Endothelial cell of umbilical vein (primary cell): ENCODE measurements at regions not wholly inside any gene's neighbourhood (a gene's known extent, or its start where the extent isn't known, plus 50 kb on each side); places are given as distances from the start of the nearest gene placed in this dataset.

ENCODE experiments used
- BruUV-seq: library from RNA; stranded (reverse); fragments of 400-500 nt; replicated peaks from 2 replicates; lab custom pipeline; 2021; lab: Mats Ljungman, UMichigan
- CTCF ChIA-PET: fragments of 300-600, 350-600 bp; sonication (Branson Sonifier 250); formaldehyde crosslinking; loops from one replicate; lab custom pipeline; 2021; ENCODE audit warnings: antibody characterized with exemption, inconsistent platforms; lab: Charles Lee
- POLR2A ChIA-PET: fragments of 300-600, 350-600 bp; sonication (Branson Sonifier 250); formaldehyde crosslinking; loops from one replicate; lab custom pipeline; 2021; ENCODE audit warnings: antibody characterized with exemption, inconsistent platforms; lab: Charles Lee
- DNase-seq: peaks from one replicate; pipeline ENCODE4 v3.0.0-alpha.2; 2011; ENCODE audit warnings: low read depth, low spot score
- FAIRE-seq: peaks from 2 replicates; lab custom pipeline; 2011; peaks lifted over from hg19 to GRCh38; lab: Jason Lieb, UNC
- H2AFZ ChIP-seq: 2 replicates; pipeline ENCODE4 v1.6.0; 2012; ENCODE audit warnings: low read depth, low read length, control low read depth, inconsistent platforms
- H3K27ac ChIP-seq: 2 replicates; pipeline ENCODE4 v1.5.1; 2011; ENCODE audit warnings: low read depth, mild to moderate bottlenecking, control low read depth, low read length, moderate library complexity; ENCODE audit not compliant: insufficient read depth
- H3K27me3 ChIP-seq, 2 experiments: 2 replicates each; pipeline versions ENCODE4 v1.6.0 to v1.6.1; 2011; ENCODE audit warnings: low read length in 2 of 2, mixed read lengths in 1 of 2; ENCODE audit not compliant: control insufficient read depth in 2 of 2, insufficient read depth in 2 of 2
- H3K36me3 ChIP-seq, 2 experiments: 2 replicates in 1 of 2; 3 replicates in 1 of 2; pipeline ENCODE4 v1.5.1; 2011; ENCODE audit warnings: low read length in 2 of 2, mild to moderate bottlenecking in 1 of 2, moderate library complexity in 1 of 2; ENCODE audit not compliant: control insufficient read depth in 2 of 2, insufficient read depth in 2 of 2; ENCODE audit errors: extremely low read depth in 1 of 2
- H3K4me1 ChIP-seq: 3 replicates; pipeline ENCODE4 v1.5.1; 2011; ENCODE audit warnings: mild to moderate bottlenecking, low read length; ENCODE audit not compliant: control insufficient read depth, insufficient read depth; ENCODE audit errors: extremely low read depth
- H3K4me2 ChIP-seq: 2 replicates; pipeline ENCODE4 v1.6.1; 2011; ENCODE audit warnings: low read length, control low read depth, mixed read lengths; ENCODE audit not compliant: insufficient read depth
- H3K4me3 ChIP-seq, 3 experiments: fragments of 200-600 bp in 1 of 3; sonication (generic), shearing (Covaris generic) in 1 of 3; replicated peaks in 1 of 3; 2 replicates each; pipeline ENCODE4 v1.5.1; 2011 to 2016; ENCODE audit warnings: control low read depth in 3 of 3, low read length in 3 of 3, mild to moderate bottlenecking in 2 of 3, inconsistent platforms in 1 of 3, low read depth in 1 of 3, moderate library complexity in 1 of 3; ENCODE audit not compliant: insufficient read depth in 1 of 3
- H3K79me2 ChIP-seq: 2 replicates; pipeline ENCODE4 v1.6.0; 2012; ENCODE audit warnings: low read length, inconsistent platforms; ENCODE audit not compliant: control insufficient read depth, insufficient read depth
- H3K9ac ChIP-seq: replicated peaks from 2 replicates; pipeline ENCODE3; 2011; ENCODE audit warnings: low read length, control low read depth; ENCODE audit not compliant: insufficient read depth; ENCODE audit errors: extremely low read depth
- H3K9me1 ChIP-seq: replicated peaks from 3 replicates; pipeline ENCODE4 v1.6.0; 2011; ENCODE audit warnings: mild to moderate bottlenecking, low read length; ENCODE audit not compliant: control insufficient read depth, insufficient read depth; ENCODE audit errors: extremely low read depth
- H3K9me3 ChIP-seq: replicated peaks from 2 replicates; pipeline ENCODE4 v1.5.1; 2012; ENCODE audit warnings: low read length, inconsistent platforms; ENCODE audit not compliant: control insufficient read depth, insufficient read depth
- H4K20me1 ChIP-seq: replicated peaks from 2 replicates; pipeline ENCODE3; 2011; ENCODE audit warnings: mild to moderate bottlenecking, low read length; ENCODE audit not compliant: control insufficient read depth, insufficient read depth; ENCODE audit errors: extremely low read depth
- CTCF ChIP-seq, 2 donors: IDR thresholded peaks; 1 replicate in 1 of 2; 2 replicates in 1 of 2; pipeline ENCODE4 v1.5.1; 2011; ENCODE audit warnings: low read length in 2 of 2, mild to moderate bottlenecking in 2 of 2, moderate library complexity in 2 of 2, control low read depth in 1 of 2, inconsistent platforms in 1 of 2, low read depth in 1 of 2; ENCODE audit not compliant: insufficient read depth in 1 of 2; ENCODE audit errors: extremely low read depth in 1 of 2
- EZH2 ChIP-seq: IDR thresholded peaks from 2 replicates; pipeline ENCODE4 v1.6.1; 2012; ENCODE audit warnings: borderline replicate concordance, low read depth, mild to moderate bottlenecking, moderate library complexity, low read length, inconsistent platforms; ENCODE audit not compliant: severe bottlenecking
- FOS ChIP-seq: IDR thresholded peaks from 2 replicates; pipeline ENCODE4 v1.6.1; 2011; ENCODE audit warnings: mild to moderate bottlenecking, low read length, moderate library complexity, borderline replicate concordance; ENCODE audit not compliant: insufficient read depth
- GATA2 ChIP-seq: IDR thresholded peaks from 2 replicates; pipeline ENCODE4 v1.7.0; 2011; ENCODE audit warnings: low read depth, mild to moderate bottlenecking, moderate library complexity, mixed read lengths, low read length; ENCODE audit not compliant: insufficient read length, insufficient read depth
- JUN ChIP-seq: IDR thresholded peaks from 2 replicates; pipeline ENCODE4 v1.6.1; 2011; ENCODE audit warnings: borderline replicate concordance, low read depth; ENCODE audit not compliant: insufficient read length, insufficient read depth
- MAX ChIP-seq: IDR thresholded peaks from 2 replicates; pipeline ENCODE4 v1.6.1; 2011; ENCODE audit not compliant: insufficient read depth, insufficient read length
- MYC ChIP-seq: IDR thresholded peaks from one replicate; pipeline ENCODE4 v1.6.1; 2011; ENCODE audit warnings: mild to moderate bottlenecking, low read depth, low read length
- POLR2A ChIP-seq: IDR thresholded peaks from 2 replicates; pipeline ENCODE4 v1.6.1; 2012; ENCODE audit warnings: low read depth, mild to moderate bottlenecking, control low read depth, low read length
- POLR2AphosphoS5 ChIP-seq: IDR thresholded peaks from 2 replicates; pipeline ENCODE4 v1.6.1; 2012; ENCODE audit warnings: low read depth, mild to moderate bottlenecking, control low read depth, low read length, moderate library complexity; ENCODE audit not compliant: insufficient read depth
- dilution Hi-C: fragments of 300-500 bp; cut with MboI; formaldehyde crosslinking; loops from one replicate; pipeline ENCODE4 v1.15.0; 2019; ENCODE audit warnings: low sequenced_read_pairs; ENCODE audit not compliant: extremely low pct_ligation_motif_present
- intact Hi-C: fragments of 100-400 bp; cut with micrococcal nuclease; formaldehyde crosslinking; loops from one replicate; pipeline ENCODE4 v1.10.0; 2022

- TF ChIP-seq POLR2AphosphoS5: no peak
- TF ChIP-seq FOS: no peak
- no peak for TF ChIP-seq EZH2
- no peak for TF ChIP-seq MYC
- no peak for TF ChIP-seq POLR2A
- TF ChIP-seq MAX: no peak
- no peak for TF ChIP-seq JUN
- TF ChIP-seq CTCF (IDR thresholded peaks at IDR 0.05; ENCODE audit: extremely low read depth in 1 of 2, insufficient read depth in 1 of 2, low read depth in 1 of 2, low read length in 2 of 2): no peak
- no peak for TF ChIP-seq GATA2
- intact Hi-C loops: no loop called here
- Histone ChIP-seq H3K9me3 (peaks cover 5% of the 10 kb centered on the region), H2AFZ (no peak overlapping the region), H3K79me2 (no peaks in the 10 kb centered on the region), H3K4me2 (no peak overlapping the region), H4K20me1 (no peaks in the 10 kb centered on the region), H3K4me1 (no peaks in the 10 kb centered on the region), H3K36me3 (no peaks in the 10 kb centered on the region), H3K9me1 (no peaks in the 10 kb centered on the region), H3K27me3 (no peaks in the 10 kb centered on the region), H3K9ac (no peak overlapping the region), H3K4me3 (no peak overlapping the region), H3K27ac (no peak overlapping the region)
- FAIRE-seq (no peak), DNase-seq (no peak)
- dilution Hi-C loops: no loop called here
- ChIA-PET CTCF (no interaction called here), POLR2A (no interaction called here)
- no TSS peak for BruUV-seq
Measured at GRCh38 chr10:109622566-109622965, 300.7 kb downstream of the XPNPEP1 start.
